Caco-2 (cell line): ENCODE measurements at regions not wholly inside any gene's neighbourhood (a gene's known extent, or its start where the extent isn't known, plus 50 kb on each side); places are given as distances from the start of the nearest gene placed in this dataset.

ENCODE experiments used
- BruUV-seq: library from RNA; stranded (reverse); fragments of 400-500 nt; replicated peaks from 2 replicates; lab custom pipeline; 2021; lab: Mats Ljungman, UMichigan
- CTCF ChIA-PET: fragments of 300-600 bp; sonication (Branson Sonifier 250); formaldehyde crosslinking; loops from one replicate; lab custom pipeline; 2022; ENCODE audit warnings: antibody characterized with exemption; lab: Charles Lee
- POLR2A ChIA-PET: fragments of 300-600 bp; sonication (Branson Sonifier 250); formaldehyde crosslinking; loops from one replicate; lab custom pipeline; 2022; ENCODE audit warnings: antibody characterized with exemption; lab: Charles Lee
- DNase-seq, 2 experiments: peaks; one replicate each; pipeline versions ENCODE4 v3.0.0 to v3.0.0-alpha.2; 2020 to 2022
- H3K27me3 ChIP-seq: replicated peaks from 2 replicates; pipeline ENCODE4 v1.6.0; 2011; ENCODE audit warnings: low read length; ENCODE audit not compliant: control insufficient read depth, insufficient read depth
- H3K36me3 ChIP-seq: 2 replicates; pipeline ENCODE4 v1.5.1; 2011; ENCODE audit warnings: low read length; ENCODE audit not compliant: control insufficient read depth, insufficient read depth
- H3K4me1 ChIP-seq: fragments of 250-450 bp; sonication (Bioruptor Pico); 2 replicates; pipeline ENCODE4 v1.5.1; 2020; ENCODE audit warnings: mild to moderate bottlenecking
- H3K4me3 ChIP-seq: 2 replicates; pipeline ENCODE4 v1.5.1; 2011; ENCODE audit warnings: low read depth, mild to moderate bottlenecking, control low read depth, low read length
- H3K9me3 ChIP-seq: fragments of 250-450 bp; sonication (Bioruptor Pico); 2 replicates; pipeline ENCODE4 v1.5.1; 2020; ENCODE audit warnings: mild to moderate bottlenecking, moderate library complexity
- H3K27ac Mint-ChIP-seq: one replicate; pipeline ENCODE4 v1.8.0; 2022; ENCODE audit warnings: mixed read lengths; ENCODE audit not compliant: unreplicated experiment
- H3K27me3 Mint-ChIP-seq: one replicate; pipeline ENCODE4 v1.8.0; 2022; ENCODE audit warnings: mixed read lengths; ENCODE audit not compliant: insufficient read depth, unreplicated experiment
- H3K36me3 Mint-ChIP-seq: one replicate; pipeline ENCODE4 v1.8.0; 2022; ENCODE audit warnings: mild to moderate bottlenecking, mixed read lengths; ENCODE audit not compliant: insufficient read depth, unreplicated experiment
- H3K4me1 Mint-ChIP-seq: one replicate; pipeline ENCODE4 v1.8.0; 2022; ENCODE audit warnings: low read depth, mixed read lengths; ENCODE audit not compliant: unreplicated experiment
- H3K4me3 Mint-ChIP-seq: one replicate; pipeline ENCODE4 v1.8.0; 2022; ENCODE audit warnings: mild to moderate bottlenecking, moderate library complexity, mixed read lengths; ENCODE audit not compliant: unreplicated experiment
- H3K9me3 Mint-ChIP-seq: one replicate; pipeline ENCODE4 v1.8.0; 2022; ENCODE audit warnings: mixed read lengths; ENCODE audit not compliant: unreplicated experiment
- intact Hi-C: fragments of 100-400 bp; cut with micrococcal nuclease; formaldehyde crosslinking; loops from one replicate; pipeline ENCODE4 v1.10.0; 2022; ENCODE audit not compliant: unreplicated experiment
- TF ChIP-seq, protein P1 (sequence below), 2 experiments: fragments of 200-600 bp in 1 of 2; IDR thresholded peaks; 1 replicate in 1 of 2; 2 replicates in 1 of 2; pipeline versions ENCODE4 v1.5.1 to v1.8.0; 2011 to 2022; ENCODE audit warnings: antibody characterized with exemption in 1 of 2, control low read depth in 1 of 2, inconsistent platforms in 1 of 2, low read depth in 1 of 2, low read length in 1 of 2, mild to moderate bottlenecking in 1 of 2, moderate library complexity in 1 of 2; ENCODE audit not compliant: insufficient read depth in 1 of 2, severe bottlenecking in 1 of 2, unreplicated experiment in 1 of 2

GRCh38 chr5:62130107-62130506 is 175.9 kb upstream of the KIF2A start:
- H3K27ac Mint-ChIP-seq, result no peak overlapping the region
- H3K27me3 ChIP-seq, result no peaks in the 10 kb centered on the region
- no peaks in the 10 kb centered on the region for H3K4me1 ChIP-seq
- peaks cover 3% of the 10 kb centered on the region for H3K27me3 Mint-ChIP-seq
- intact Hi-C loops, result no loop called here
- no peaks in the 10 kb centered on the region for H3K4me1 Mint-ChIP-seq
- no peak overlapping the region for H3K4me3 ChIP-seq
- CTCF ChIA-PET, result no interaction called here
- H3K36me3 Mint-ChIP-seq, result no peaks in the 10 kb centered on the region
- no peak for DNase-seq
- no TSS peak for BruUV-seq
- no peak overlapping the region for H3K4me3 Mint-ChIP-seq
- H3K9me3 ChIP-seq, result peaks cover 7% of the 10 kb centered on the region
- POLR2A ChIA-PET, result no interaction called here
- TF ChIP-seq, protein P1, sequence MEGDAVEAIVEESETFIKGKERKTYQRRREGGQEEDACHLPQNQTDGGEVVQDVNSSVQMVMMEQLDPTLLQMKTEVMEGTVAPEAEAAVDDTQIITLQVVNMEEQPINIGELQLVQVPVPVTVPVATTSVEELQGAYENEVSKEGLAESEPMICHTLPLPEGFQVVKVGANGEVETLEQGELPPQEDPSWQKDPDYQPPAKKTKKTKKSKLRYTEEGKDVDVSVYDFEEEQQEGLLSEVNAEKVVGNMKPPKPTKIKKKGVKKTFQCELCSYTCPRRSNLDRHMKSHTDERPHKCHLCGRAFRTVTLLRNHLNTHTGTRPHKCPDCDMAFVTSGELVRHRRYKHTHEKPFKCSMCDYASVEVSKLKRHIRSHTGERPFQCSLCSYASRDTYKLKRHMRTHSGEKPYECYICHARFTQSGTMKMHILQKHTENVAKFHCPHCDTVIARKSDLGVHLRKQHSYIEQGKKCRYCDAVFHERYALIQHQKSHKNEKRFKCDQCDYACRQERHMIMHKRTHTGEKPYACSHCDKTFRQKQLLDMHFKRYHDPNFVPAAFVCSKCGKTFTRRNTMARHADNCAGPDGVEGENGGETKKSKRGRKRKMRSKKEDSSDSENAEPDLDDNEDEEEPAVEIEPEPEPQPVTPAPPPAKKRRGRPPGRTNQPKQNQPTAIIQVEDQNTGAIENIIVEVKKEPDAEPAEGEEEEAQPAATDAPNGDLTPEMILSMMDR (IDR thresholded peaks at IDR 0.05; ENCODE audit: insufficient read depth in 1 of 2, low read depth in 1 of 2, low read length in 1 of 2, severe bottlenecking in 1 of 2, unreplicated experiment in 1 of 2), result no peak
- H3K36me3 ChIP-seq, result no peaks in the 10 kb centered on the region
- no peaks in the 10 kb centered on the region for H3K9me3 Mint-ChIP-seq

DNA sequence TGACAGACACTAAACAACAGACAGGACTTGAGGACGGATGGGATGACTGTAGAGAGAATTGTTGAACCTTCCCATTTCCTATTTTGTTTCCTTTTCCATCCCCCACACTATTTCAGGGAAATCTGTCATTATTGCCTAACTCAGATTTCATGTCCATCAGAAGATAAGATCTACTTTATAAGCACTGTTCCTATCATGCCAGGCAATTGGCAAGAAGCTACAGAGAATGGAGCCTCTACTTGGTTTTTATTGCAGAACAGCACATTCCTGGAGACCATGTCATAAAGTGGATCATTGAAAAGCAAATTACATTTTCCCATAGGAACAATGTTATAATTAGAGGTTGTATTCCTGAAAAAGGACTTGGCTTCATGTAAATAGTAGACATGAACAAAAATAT is 173.7 kb upstream of the KIF2A start:
- H3K36me3 ChIP-seq, result no peaks in the 10 kb centered on the region
- Mint-ChIP-seq H3K27ac (no peak overlapping the region), H3K9me3 (no peaks in the 10 kb centered on the region), H3K4me1 (no peaks in the 10 kb centered on the region), H3K36me3 (no peaks in the 10 kb centered on the region), H3K4me3 (no peak overlapping the region), H3K27me3 (peaks cover 6% of the 10 kb centered on the region)
- no peaks in the 10 kb centered on the region for H3K4me1 ChIP-seq
- ChIA-PET CTCF (no interaction called here), POLR2A (no interaction called here)
- BruUV-seq, result no TSS peak
- no peaks in the 10 kb centered on the region for H3K27me3 ChIP-seq
- no peak for DNase-seq
- peaks cover 7% of the 10 kb centered on the region for H3K9me3 ChIP-seq
- intact Hi-C loops, result no loop called here
- TF ChIP-seq, protein P1 (IDR thresholded peaks at IDR 0.05; ENCODE audit: insufficient read depth in 1 of 2, low read depth in 1 of 2, low read length in 1 of 2, severe bottlenecking in 1 of 2, unreplicated experiment in 1 of 2), result no peak
- no peak overlapping the region for H3K4me3 ChIP-seq

DNA sequence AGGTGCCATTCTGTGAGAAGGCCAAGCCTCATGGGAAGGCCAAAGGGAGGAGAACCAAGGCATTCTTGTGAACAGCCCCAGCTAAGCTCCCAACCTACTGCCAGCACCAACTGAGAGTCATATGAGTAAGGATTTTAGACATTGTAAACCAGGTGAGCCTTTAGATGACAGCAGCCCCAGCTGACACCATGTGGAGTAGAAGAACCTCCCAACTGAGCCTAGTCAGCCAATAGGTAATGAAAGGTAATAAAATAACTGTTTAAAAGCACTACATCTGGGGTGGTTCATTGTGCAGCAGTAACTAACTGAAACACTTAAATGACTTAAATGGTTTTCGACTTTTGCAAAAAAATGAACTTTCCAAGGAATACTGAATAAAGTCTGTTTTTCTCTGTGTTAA is 172.6 kb upstream of the KIF2A start:
- Histone ChIP-seq H3K4me1 (no peaks in the 10 kb centered on the region), H3K4me3 (no peak overlapping the region), H3K27me3 (no peaks in the 10 kb centered on the region), H3K9me3 (peaks cover 7% of the 10 kb centered on the region), H3K36me3 (no peaks in the 10 kb centered on the region)
- intact Hi-C loops, result no loop called here
- H3K9me3 Mint-ChIP-seq, result no peaks in the 10 kb centered on the region
- H3K36me3 Mint-ChIP-seq, result no peaks in the 10 kb centered on the region
- H3K27me3 Mint-ChIP-seq, result peaks cover 6% of the 10 kb centered on the region
- DNase-seq, result no peak
- ChIA-PET CTCF (no interaction called here), POLR2A (no interaction called here)
- no peaks in the 10 kb centered on the region for H3K4me1 Mint-ChIP-seq
- H3K4me3 Mint-ChIP-seq, result no peak overlapping the region
- H3K27ac Mint-ChIP-seq, result no peak overlapping the region
- BruUV-seq, result no TSS peak
- TF ChIP-seq, protein P1 (IDR thresholded peaks at IDR 0.05; ENCODE audit: insufficient read depth in 1 of 2, low read depth in 1 of 2, low read length in 1 of 2, severe bottlenecking in 1 of 2, unreplicated experiment in 1 of 2), result no peak
